PC-3 (cell line): ENCODE measurements at regions not wholly inside any gene's neighbourhood (a gene's known extent, or its start where the extent isn't known, plus 50 kb on each side); places are given as distances from the start of the nearest gene placed in this dataset.

ENCODE experiments used
- CTCF ChIP-seq: fragments of 300-600 bp; sonication (generic); conservative IDR thresholded peaks from 2 replicates; pipeline ENCODE4 v1.5.1; 2017; ENCODE audit warnings: antibody characterized with exemption, low read depth, mild to moderate bottlenecking, low read length
- EZH2 ChIP-seq: fragments of 300-600 bp; sonication (generic); IDR thresholded peaks from one replicate; pipeline ENCODE4 v1.6.1; 2017; ENCODE audit warnings: antibody characterized with exemption, mild to moderate bottlenecking, low read length; ENCODE audit not compliant: unreplicated experiment
- EZH2phosphoT487 ChIP-seq: fragments of 300-600 bp; sonication (generic); IDR thresholded peaks from 2 replicates; pipeline ENCODE4 v1.6.1; 2018; ENCODE audit warnings: mild to moderate bottlenecking, antibody characterized with exemption, low read length, borderline replicate concordance

GRCh38 chr15:86028961-86029360 is 50.7 kb upstream of the AGBL1 start:
- TF ChIP-seq CTCF (no peak), EZH2phosphoT487 (no peak), EZH2 (no peak)
